ENCODE measurements at regions not wholly inside any gene's neighbourhood (a gene's known extent, or its start where the extent isn't known, plus 50 kb on each side); places are given as distances from the start of the nearest gene placed in this dataset.

DNA sequence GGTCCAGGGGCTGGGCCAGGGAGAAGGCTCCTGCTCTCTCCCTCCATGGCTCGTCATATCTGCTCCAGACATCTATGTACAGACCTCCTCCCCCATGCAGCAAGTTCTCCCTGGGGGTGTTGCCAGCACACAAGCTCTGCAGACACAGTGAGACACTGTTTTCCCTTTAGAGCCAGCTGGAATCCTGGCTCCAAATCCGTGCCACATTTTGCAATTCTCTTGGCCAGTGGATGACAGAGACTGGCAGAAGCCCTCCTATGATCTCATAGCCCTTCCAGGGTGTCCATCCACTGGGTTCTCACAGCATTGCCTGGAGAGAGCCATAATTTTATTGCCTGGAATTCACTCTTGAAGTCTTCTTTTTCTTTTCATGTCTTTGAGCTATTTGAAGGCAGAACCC, 203.9 kb downstream of the TLE3 start:
- TF ChIP-seq POLR2A (IDR thresholded peaks at IDR 0.05), result no peak
- TF ChIP-seq, protein P1, sequence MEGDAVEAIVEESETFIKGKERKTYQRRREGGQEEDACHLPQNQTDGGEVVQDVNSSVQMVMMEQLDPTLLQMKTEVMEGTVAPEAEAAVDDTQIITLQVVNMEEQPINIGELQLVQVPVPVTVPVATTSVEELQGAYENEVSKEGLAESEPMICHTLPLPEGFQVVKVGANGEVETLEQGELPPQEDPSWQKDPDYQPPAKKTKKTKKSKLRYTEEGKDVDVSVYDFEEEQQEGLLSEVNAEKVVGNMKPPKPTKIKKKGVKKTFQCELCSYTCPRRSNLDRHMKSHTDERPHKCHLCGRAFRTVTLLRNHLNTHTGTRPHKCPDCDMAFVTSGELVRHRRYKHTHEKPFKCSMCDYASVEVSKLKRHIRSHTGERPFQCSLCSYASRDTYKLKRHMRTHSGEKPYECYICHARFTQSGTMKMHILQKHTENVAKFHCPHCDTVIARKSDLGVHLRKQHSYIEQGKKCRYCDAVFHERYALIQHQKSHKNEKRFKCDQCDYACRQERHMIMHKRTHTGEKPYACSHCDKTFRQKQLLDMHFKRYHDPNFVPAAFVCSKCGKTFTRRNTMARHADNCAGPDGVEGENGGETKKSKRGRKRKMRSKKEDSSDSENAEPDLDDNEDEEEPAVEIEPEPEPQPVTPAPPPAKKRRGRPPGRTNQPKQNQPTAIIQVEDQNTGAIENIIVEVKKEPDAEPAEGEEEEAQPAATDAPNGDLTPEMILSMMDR (IDR thresholded peaks at IDR 0.05), result no peak
